Osteocyte (in vitro differentiated cells): ENCODE measurements at regions not wholly inside any gene's neighbourhood (a gene's known extent, or its start where the extent isn't known, plus 50 kb on each side); places are given as distances from the start of the nearest gene placed in this dataset.
A peak's percentile ranks its signal among the peaks of the same experiment; 100 is the strongest.

ENCODE experiments used
- DNase-seq: peaks from one replicate; pipeline ENCODE4 v3.0.0; 2021; ENCODE audit warnings: mixed read lengths; ENCODE audit not compliant: unreplicated experiment; ENCODE audit errors: extremely low spot score
- H3K27ac Mint-ChIP-seq: one replicate; pipeline ENCODE4 v1.8.0; 2021; ENCODE audit warnings: mild to moderate bottlenecking, mixed read lengths; ENCODE audit not compliant: unreplicated experiment
- H3K27me3 Mint-ChIP-seq: one replicate; pipeline ENCODE4 v1.8.0; 2021; ENCODE audit warnings: mixed read lengths; ENCODE audit not compliant: unreplicated experiment
- H3K36me3 Mint-ChIP-seq: one replicate; pipeline ENCODE4 v1.8.0; 2021; ENCODE audit warnings: mixed read lengths; ENCODE audit not compliant: unreplicated experiment
- H3K4me1 Mint-ChIP-seq: one replicate; pipeline ENCODE4 v1.8.0; 2021; ENCODE audit warnings: mixed read lengths; ENCODE audit not compliant: unreplicated experiment
- H3K4me3 Mint-ChIP-seq: one replicate; pipeline ENCODE4 v1.8.0; 2021; ENCODE audit warnings: mild to moderate bottlenecking, moderate library complexity, mixed read lengths; ENCODE audit not compliant: unreplicated experiment
- H3K9me3 Mint-ChIP-seq: one replicate; pipeline ENCODE4 v1.8.0; 2021; ENCODE audit warnings: mixed read lengths; ENCODE audit not compliant: unreplicated experiment
- CTCF ChIP-seq: fragments of 200-600 bp; sonication (generic); IDR thresholded peaks from 2 replicates; pipeline ENCODE4 v1.5.0; 2021; ENCODE audit warnings: antibody characterized with exemption, mild to moderate bottlenecking, moderate library complexity

- DNase-seq = no peak
- Mint-ChIP-seq H3K4me3 (no peak overlapping the region), H3K4me1 (peaks cover 2% of the 10 kb centered on the region), H3K9me3 (no peaks in the 10 kb centered on the region), H3K27ac (no peak overlapping the region), H3K36me3 (no peaks in the 10 kb centered on the region), H3K27me3 (no peaks in the 10 kb centered on the region)
- TF ChIP-seq CTCF = no peak
Observed at GRCh38 chr4:115670930-115671329, 557.5 kb upstream of the NDST4 start.

GRCh38 chr4:115668396-115668795 lies 555.0 kb upstream of the NDST4 start:
- H3K36me3 Mint-ChIP-seq = no peaks in the 10 kb centered on the region
- no peak overlapping the region for H3K4me3 Mint-ChIP-seq
- peaks cover 7% of the 10 kb centered on the region for H3K4me1 Mint-ChIP-seq

GRCh38 chr4:115664285-115664684 lies 550.9 kb upstream of the NDST4 start:
- TF ChIP-seq CTCF = no peak
- H3K4me3 Mint-ChIP-seq = peak overlapping the region; percentile 30
- peaks cover 5% of the 10 kb centered on the region for H3K4me1 Mint-ChIP-seq
- H3K36me3 Mint-ChIP-seq = no peaks in the 10 kb centered on the region
- H3K27ac Mint-ChIP-seq = no peak overlapping the region
- no peak for DNase-seq
- H3K27me3 Mint-ChIP-seq = no peaks in the 10 kb centered on the region
- no peaks in the 10 kb centered on the region for H3K9me3 Mint-ChIP-seq

More at GRCh38 chr4:115668396-115668795, 555.0 kb upstream of the NDST4 start:
- no peak for TF ChIP-seq CTCF
- no peak for DNase-seq
- no peaks in the 10 kb centered on the region for H3K27me3 Mint-ChIP-seq
- H3K27ac Mint-ChIP-seq = no peak overlapping the region
- no peaks in the 10 kb centered on the region for H3K9me3 Mint-ChIP-seq

- no peak overlapping the region for H3K27ac Mint-ChIP-seq
- H3K27me3 Mint-ChIP-seq = no peaks in the 10 kb centered on the region
- peaks cover 17% of the 10 kb centered on the region for H3K4me1 Mint-ChIP-seq
Observed at GRCh38 chr4:115660465-115660864, 547.0 kb upstream of the NDST4 start.

GRCh38 chr4:115657991-115658650 lies 544.7 kb upstream of the NDST4 start:
- no peak for DNase-seq
- H3K4me1 Mint-ChIP-seq = peaks cover 11% of the 10 kb centered on the region
- H3K27ac Mint-ChIP-seq = no peak overlapping the region
- no peaks in the 10 kb centered on the region for H3K27me3 Mint-ChIP-seq
- H3K9me3 Mint-ChIP-seq = no peaks in the 10 kb centered on the region
- no peaks in the 10 kb centered on the region for H3K36me3 Mint-ChIP-seq
- H3K4me3 Mint-ChIP-seq = no peak overlapping the region
- no peak for TF ChIP-seq CTCF

More at GRCh38 chr4:115660465-115660864, 547.0 kb upstream of the NDST4 start:
- Mint-ChIP-seq H3K4me3 (no peak overlapping the region), H3K9me3 (no peaks in the 10 kb centered on the region), H3K36me3 (no peaks in the 10 kb centered on the region)
- no peak for DNase-seq
- TF ChIP-seq CTCF = no peak
